ENCODE measurements at regions not wholly inside any gene's neighbourhood (a gene's known extent, or its start where the extent isn't known, plus 50 kb on each side); places are given as distances from the start of the nearest gene placed in this dataset.

- TF ChIP-seq CTCF (IDR thresholded peaks at IDR 0.05) (no peak), POLR2AphosphoS5 (IDR thresholded peaks at IDR 0.05) (no peak), POLR2A (IDR thresholded peaks at IDR 0.05) (no peak)
These were observed 240.9 kb upstream of the APCDD1 start for GRCh38 chr18:10213526-10213925.

Measured in prostate gland (tissue), 2 donors.